DMS53 treated with DMSO at 0.1 percent for 48 hours (cell line): ENCODE measurements at regions not wholly inside any gene's neighbourhood (a gene's known extent, or its start where the extent isn't known, plus 50 kb on each side); places are given as distances from the start of the nearest gene placed in this dataset.

ENCODE experiments used
- DNase-seq: peaks from one replicate; lab custom pipeline; 2025; ENCODE audit not compliant: unreplicated experiment; lab: John Stamatoyannopoulos, UW

GRCh38 chr14:98962118-98962517 lies 309.9 kb downstream of the BCL11B start:
- DNase-seq: no peak

DNA sequence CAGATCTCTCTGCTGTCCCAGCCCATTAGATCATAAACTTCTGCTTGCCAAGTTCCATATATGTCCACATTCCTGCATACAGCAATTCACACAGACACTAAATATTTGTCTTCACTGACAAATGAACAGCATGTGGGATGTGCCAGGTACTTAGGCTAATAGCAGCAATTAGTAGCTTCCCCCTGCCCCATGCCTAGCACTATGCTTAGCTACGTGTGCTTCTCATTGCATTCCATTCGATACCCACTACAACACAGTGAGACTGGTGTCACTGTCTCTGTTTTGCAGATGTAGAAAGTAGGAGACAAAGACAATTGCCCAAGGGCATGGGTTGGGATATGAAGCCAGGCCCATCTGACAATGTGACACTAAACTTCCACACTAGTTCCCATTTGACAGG lies 308.4 kb downstream of the BCL11B start:
- DNase-seq: no peak

DNA sequence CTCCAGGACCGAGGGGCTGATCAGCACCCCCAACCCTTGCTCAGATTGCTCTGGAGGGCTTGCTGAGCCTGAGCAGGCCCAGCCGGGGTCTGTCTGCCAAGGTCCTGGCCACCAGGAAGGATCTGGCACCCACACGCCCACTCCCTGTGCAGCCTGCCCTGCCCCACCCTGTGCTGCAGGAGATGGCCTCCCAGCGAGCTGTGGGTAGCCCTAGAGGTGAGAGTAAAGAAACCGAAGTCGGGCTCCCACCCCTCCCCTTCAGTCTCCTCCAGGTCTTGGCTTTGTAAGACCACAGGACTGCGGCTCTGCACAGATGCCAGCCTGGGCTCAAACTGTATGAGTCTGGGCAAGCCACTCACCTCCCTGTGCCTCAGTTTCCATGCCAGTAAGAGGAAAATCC lies 307.8 kb downstream of the BCL11B start:
- DNase-seq: no peak

DNA sequence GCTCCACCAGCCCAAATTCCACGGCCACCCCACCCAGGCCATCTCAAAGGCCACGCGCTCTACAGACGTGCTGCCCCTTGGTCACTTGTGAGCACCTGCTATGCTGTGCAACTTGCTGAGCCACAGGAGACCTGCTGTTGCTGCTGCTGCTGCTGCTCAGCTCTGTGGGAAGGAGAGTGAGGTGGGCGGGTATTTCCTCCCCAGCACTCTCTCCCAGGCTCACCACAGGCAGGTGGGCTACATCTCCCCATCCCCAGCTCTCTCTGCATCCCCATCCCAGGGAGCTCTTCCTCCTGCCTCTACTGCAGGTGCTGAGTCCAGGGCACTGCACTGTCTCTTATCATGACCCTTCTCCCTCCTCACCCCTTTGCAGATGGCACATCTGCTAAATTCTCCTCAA lies 306.9 kb downstream of the BCL11B start:
- no peak for DNase-seq

- DNase-seq: no peak
Measured at GRCh38 chr14:98966016-98966415, 306.0 kb downstream of the BCL11B start.

DNA sequence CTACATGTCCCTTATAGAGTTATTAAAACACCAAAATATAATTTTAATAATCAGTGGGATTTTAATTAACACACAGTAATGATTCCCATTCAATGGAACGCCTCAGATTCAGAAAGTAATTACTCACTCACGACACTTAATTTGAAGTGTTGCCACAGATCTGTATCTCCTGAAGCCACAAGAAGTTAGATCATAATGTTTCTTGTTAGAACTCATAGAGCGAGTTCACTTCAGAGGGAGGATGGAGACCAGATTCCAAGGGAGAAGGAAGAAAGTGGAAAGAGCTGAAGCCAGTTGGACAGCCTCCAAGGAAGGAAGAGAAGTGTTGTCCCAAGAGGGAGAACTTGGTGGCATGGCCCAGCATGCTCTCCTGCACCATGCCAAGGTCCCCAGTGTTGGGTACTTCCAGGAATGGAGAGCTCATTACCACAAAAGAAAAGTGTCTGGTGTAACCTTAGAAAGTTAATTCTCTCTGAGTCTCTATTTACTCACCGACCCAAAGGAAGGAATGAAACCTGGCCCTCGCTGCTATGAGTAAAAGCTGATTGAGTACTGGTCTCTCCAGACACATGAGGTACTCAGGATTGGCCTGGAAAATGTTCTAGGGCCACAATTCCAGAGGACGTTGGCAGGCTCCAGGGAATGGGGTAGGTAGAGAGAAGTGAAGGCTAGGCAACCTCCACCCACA lies 305.4 kb downstream of the BCL11B start:
- DNase-seq: no peak

DNA sequence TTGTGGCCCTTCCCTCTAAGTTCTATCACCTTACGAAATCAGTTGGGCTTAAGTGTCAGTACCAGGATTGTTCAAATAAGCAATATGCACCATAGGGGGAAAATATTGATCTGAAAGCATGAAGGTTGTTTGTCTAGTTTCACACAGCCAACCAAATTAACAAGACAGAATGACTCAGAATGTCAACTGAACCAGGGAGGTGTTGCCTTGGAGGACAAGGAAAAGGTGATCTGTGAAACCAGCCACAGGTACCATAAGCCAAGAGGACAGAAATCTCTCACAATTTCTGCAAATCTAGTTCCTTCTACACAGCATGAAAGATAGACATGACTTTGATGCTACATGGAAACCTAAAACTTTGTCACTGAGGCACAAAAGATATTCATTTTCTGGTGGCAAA lies 297.9 kb downstream of the BCL11B start:
- DNase-seq: no peak

GRCh38 chr14:98976271-98976670 lies 295.7 kb downstream of the BCL11B start:
- DNase-seq: no peak

DNA sequence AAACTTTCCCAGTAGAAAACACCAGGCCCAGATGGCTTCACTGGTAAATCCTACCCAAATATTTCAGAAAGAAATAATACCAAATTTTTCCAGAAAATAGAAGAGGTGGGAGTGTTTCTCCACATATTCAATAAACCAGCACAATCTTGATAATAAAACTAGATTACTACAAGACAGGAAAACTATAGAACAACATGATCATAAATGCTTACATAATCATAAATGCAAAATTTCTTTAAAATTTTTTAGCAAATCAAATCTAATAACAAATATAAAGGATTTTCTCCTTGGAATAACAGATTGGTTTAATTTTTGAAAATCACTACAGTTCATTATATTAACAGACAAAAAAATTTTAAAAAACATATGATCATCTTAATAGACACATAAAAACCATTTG lies 294.5 kb downstream of the BCL11B start:
- DNase-seq: no peak

DNA sequence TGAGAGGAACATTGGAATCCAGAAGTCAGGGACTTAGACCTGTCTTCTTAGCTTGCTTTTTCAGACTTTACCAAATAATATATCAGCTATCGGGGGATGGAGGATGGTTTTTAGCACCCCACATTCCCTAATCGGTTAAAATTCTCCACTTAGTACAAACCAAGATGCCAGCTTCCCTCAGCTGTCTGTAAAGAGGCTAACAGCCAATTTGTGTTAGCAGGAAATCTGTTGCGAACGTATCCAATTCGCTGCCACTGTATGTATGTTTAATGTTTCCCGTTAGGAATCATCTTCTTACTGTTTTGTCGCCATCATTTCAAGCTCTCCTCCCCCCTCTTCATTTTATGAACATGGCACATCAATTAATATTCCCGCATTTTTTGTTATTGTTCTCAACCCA lies 289.0 kb downstream of the BCL11B start:
- DNase-seq: no peak

GRCh38 chr14:98984027-98984718 lies 287.8 kb downstream of the BCL11B start:
- no peak for DNase-seq

- no peak for DNase-seq
Measured at GRCh38 chr14:98984719-98985041, 287.3 kb downstream of the BCL11B start.

GRCh38 chr14:98993818-98994217 lies 278.2 kb downstream of the BCL11B start:
- DNase-seq: no peak

DNA sequence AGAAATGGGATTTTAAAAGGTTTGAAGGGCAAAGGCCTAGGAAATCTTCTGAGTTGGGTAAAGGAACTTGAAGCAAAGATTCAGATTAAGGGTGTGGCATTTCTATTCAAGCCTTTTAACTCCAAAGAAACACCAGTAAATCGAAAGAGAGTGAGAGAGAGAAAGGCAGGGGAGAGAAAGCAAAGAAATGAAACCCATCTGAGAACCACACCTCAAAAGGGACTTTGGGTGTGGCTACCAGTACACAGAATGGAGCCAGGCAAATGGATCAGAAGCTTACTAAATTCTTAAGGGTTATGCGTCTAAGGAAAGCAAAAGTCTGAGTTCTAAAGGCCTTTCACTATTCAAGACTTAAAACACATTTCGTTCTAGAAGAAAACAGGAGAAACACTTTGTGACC lies 277.4 kb downstream of the BCL11B start:
- DNase-seq: no peak

DNA sequence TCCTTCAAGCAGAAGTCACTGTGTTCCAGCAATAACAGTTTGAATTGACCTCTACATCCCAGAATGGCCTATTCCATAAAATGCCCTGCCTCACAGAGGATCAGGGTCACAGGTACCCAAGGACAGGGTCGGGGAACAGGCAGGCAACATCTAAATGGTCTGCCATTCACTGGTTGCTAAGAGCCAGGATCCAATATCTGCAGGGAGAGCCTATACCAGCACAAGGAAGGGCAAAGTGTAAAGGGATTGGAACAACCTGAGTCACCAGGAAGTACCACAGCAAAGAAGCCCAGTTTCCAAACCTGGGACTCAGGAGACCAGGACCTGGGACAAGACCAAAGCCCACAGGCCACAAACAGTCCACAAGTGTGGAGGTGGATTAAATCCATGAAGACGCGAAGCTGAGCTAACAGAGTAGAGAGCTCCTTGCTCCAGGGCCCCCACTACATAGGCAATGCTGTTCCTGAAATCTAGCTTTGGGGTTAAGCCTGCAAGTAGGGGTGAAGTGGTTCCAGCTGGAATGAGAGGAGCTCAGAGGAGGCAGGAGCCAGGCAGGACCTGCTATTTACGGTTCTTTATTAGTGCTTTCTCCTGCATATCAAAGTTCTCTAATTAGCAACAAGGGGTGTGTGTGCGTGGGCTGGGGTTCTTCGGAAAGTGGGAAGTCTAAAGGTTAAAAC lies 274.3 kb downstream of the BCL11B start:
- no peak for DNase-seq

DNA sequence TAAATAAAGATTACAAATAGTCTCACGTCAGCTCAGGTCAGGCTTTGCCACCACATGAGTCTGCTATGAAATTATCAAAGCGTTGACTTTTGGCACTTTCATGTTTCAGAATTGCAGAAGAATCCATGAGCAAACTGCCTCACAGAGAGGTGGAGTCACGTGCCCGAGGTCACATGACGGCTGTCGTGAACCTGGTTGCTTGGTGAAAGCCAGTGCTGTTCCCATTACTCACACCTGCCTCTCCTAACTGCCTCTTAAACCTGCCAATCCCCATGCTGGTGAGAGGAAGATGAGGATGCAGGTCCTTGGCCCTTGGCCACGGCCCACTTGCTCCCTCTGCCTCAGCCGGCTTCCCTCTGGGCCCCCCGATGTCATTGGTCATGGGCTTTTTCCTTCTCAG lies 272.7 kb downstream of the BCL11B start:
- DNase-seq: no peak

DNA sequence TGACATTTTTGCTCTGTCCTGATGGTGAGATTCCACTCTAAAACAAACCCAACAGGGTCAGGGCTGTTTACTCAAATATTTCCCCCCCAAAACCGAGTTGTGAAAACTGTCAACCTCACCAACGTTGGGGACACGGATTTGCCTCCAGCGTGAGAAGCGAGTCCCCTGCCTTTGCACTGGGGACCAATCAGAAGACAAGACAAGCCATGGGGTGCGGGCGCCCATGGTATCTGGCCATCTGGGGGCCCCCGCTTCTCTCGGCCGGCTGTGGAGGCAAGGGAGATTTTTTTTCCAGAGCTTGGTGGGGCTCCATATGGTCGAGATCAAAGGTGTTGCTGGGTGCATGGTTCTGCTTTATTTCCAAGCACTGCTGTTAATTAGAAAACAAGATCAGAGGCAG lies 272.1 kb downstream of the BCL11B start:
- no peak for DNase-seq

- no peak for DNase-seq
Measured at GRCh38 chr14:99001241-99001640, 270.8 kb downstream of the BCL11B start.

DNA sequence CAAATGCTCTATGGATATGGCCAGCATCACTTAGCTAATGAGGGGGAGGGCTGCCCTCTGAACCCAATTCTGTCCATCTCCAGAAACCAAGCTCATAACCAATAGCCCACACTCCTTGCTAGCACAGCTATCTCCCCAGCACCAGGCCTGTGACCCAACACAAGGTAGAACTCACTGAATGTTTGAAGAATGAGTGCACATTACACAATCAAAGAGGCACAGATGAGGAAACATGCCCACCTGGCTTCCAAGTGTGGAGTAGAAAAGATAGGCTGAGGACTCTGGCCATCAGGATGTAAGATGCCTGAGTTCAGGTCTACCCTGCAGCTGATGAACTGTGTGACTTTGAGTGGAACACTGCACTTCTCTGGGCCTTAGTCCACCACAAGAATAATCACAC lies 268.4 kb downstream of the BCL11B start:
- DNase-seq: no peak

- DNase-seq: no peak
Measured at GRCh38 chr14:99004112-99004511, 267.9 kb downstream of the BCL11B start.

- DNase-seq: no peak
Measured at GRCh38 chr14:99006276-99006675, 265.7 kb downstream of the BCL11B start.

- no peak for DNase-seq
Measured at GRCh38 chr14:99007795-99008194, 264.2 kb downstream of the BCL11B start.

DNA sequence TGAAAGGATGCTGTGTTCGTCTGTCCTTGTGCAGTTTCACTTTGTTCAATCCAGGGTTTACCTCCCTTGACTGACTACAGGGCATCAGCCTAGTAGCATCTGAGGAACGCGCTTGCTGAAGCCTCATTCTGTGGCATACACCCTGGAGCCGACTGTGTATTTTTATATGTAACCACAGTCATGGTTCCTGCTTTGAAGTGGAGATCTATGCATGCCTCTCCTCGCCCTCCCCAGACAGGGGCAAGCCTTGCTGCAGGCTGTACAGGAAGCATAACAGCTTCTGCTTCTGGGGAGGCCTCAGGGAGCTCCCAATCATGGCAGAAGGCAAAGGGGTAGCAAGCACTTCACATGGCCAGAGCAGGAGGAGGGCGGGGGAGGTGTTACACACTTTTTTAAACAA lies 262.1 kb downstream of the BCL11B start:
- DNase-seq: no peak
